GM12878 (cell line): ENCODE measurements at regions not wholly inside any gene's neighbourhood (a gene's known extent, or its start where the extent isn't known, plus 50 kb on each side); places are given as distances from the start of the nearest gene placed in this dataset.

ENCODE experiments used
- ATAC-seq: fragments of 200-7000 bp; cut with Tn5 transposase; 3 replicates; pipeline ENCODE4 v1.9.1; 2020; ENCODE audit warnings: mild to moderate bottlenecking, moderate library complexity
- BruUV-seq: library from RNA; stranded (reverse); fragments of 400-500 nt; replicated peaks from 2 replicates; lab custom pipeline; 2021; lab: Mats Ljungman, UMichigan
- CTCF ChIA-PET: fragments of 300-600 bp; sonication (Branson Sonifier 250); formaldehyde crosslinking; extraction: SDS; loops from one replicate; lab custom pipeline; 2021; ENCODE audit warnings: inconsistent platforms; lab: Yijun Ruan, JAX
- POLR2A ChIA-PET: fragments of 350-600 bp; formaldehyde crosslinking; extraction: SDS; loops from one replicate; lab custom pipeline; 2021; ENCODE audit warnings: inconsistent platforms; lab: Charles Lee
- RAD21 ChIA-PET: fragments of 300-600 bp; sonication (Branson Sonifier 250); formaldehyde crosslinking; loops from one replicate; lab custom pipeline; 2023; ENCODE audit warnings: antibody characterized with exemption; ENCODE audit not compliant: unreplicated experiment; lab: Charles Lee
- SMC1A ChIA-PET: fragments of 300-600 bp; sonication (Branson Sonifier 250); formaldehyde crosslinking; loops from one replicate; lab custom pipeline; 2023; ENCODE audit not compliant: unreplicated experiment, uncharacterized antibody; lab: Charles Lee
- DNase-seq: peaks from one replicate; pipeline ENCODE4 v3.0.0-alpha.2; 2011; ENCODE audit warnings: low read depth, low spot score
- FAIRE-seq: peaks from 3 replicates; lab custom pipeline; 2011; peaks lifted over from hg19 to GRCh38; lab: Jason Lieb, UNC
- H2AFZ ChIP-seq: 2 replicates; pipeline ENCODE4 v1.6.0; 2011; ENCODE audit warnings: low read depth, low read length, control low read depth; ENCODE audit not compliant: control insufficient read depth
- H3K27ac ChIP-seq: 2 replicates; pipeline ENCODE4 v1.5.1; 2011; ENCODE audit warnings: control low read depth; ENCODE audit not compliant: control insufficient read depth, insufficient read depth
- H3K27me3 ChIP-seq, 2 experiments: replicated peaks in 1 of 2; 2 replicates each; pipeline versions ENCODE4 v1.6.0 to v1.6.1; 2011; ENCODE audit warnings: low read length in 1 of 2; ENCODE audit not compliant: control insufficient read depth in 2 of 2, insufficient read depth in 2 of 2
- H3K36me3 ChIP-seq, 2 experiments: 2 replicates each; pipeline ENCODE4 v1.5.1; 2011; ENCODE audit warnings: low read length in 1 of 2; ENCODE audit not compliant: control insufficient read depth in 2 of 2, insufficient read depth in 2 of 2
- H3K4me1 ChIP-seq: 2 replicates; pipeline ENCODE4 v1.6.1; 2011; ENCODE audit warnings: mild to moderate bottlenecking, low read length, moderate library complexity, mixed read lengths; ENCODE audit not compliant: control insufficient read depth, insufficient read depth
- H3K4me2 ChIP-seq: 2 replicates; pipeline ENCODE4 v1.6.0; 2011; ENCODE audit warnings: control low read depth; ENCODE audit not compliant: control insufficient read depth, insufficient read depth
- H3K4me3 ChIP-seq: fragments of 200-600 bp; sonication (generic); 2 replicates; pipeline ENCODE4 v1.5.1; 2016
- H3K79me2 ChIP-seq: 2 replicates; pipeline ENCODE4 v1.6.0; 2011; ENCODE audit warnings: low read length; ENCODE audit not compliant: control insufficient read depth, insufficient read depth
- H3K9ac ChIP-seq: 2 replicates; pipeline ENCODE4 v1.8.0; 2011; ENCODE audit warnings: low read length, control low read depth, mixed read lengths; ENCODE audit not compliant: control insufficient read depth, insufficient read depth
- H3K9me3 ChIP-seq: replicated peaks from 3 replicates; pipeline ENCODE4 v1.5.1; 2011; ENCODE audit warnings: mild to moderate bottlenecking, low read length; ENCODE audit not compliant: control insufficient read depth, insufficient read depth
- H4K20me1 ChIP-seq: 2 replicates; pipeline ENCODE4 v1.6.0; 2011; ENCODE audit not compliant: control insufficient read depth, insufficient read depth
- BACH1 ChIP-seq: fragments of 450-650 bp; IDR thresholded peaks from 2 replicates; pipeline ENCODE4 v1.6.1; 2017; ENCODE audit warnings: mild to moderate bottlenecking, borderline replicate concordance
- IKZF1 ChIP-seq: fragments of 450-650 bp; conservative IDR thresholded peaks from 2 replicates; pipeline ENCODE4 v1.6.1; 2017; ENCODE audit warnings: antibody characterized with exemption, mild to moderate bottlenecking
- IKZF2 ChIP-seq, 2 experiments: fragments of 450-650 bp; IDR thresholded peaks; 2 replicates each; pipeline ENCODE4 v1.6.1; 2017; ENCODE audit warnings: mild to moderate bottlenecking in 2 of 2, moderate library complexity in 2 of 2
- KDM1A ChIP-seq: fragments of 200-600 bp; sonication (generic); IDR thresholded peaks from 2 replicates; pipeline ENCODE4 v1.6.1; 2016; ENCODE audit warnings: borderline replicate concordance
- MTA2 ChIP-seq: fragments of 450-650 bp; IDR thresholded peaks from 2 replicates; pipeline ENCODE4 v1.6.1; 2016; ENCODE audit warnings: low read depth, mild to moderate bottlenecking, moderate library complexity
- MYC ChIP-seq: IDR thresholded peaks from 2 replicates; pipeline ENCODE4 v1.6.1; 2011; ENCODE audit warnings: mild to moderate bottlenecking, low read length, moderate library complexity, inconsistent platforms; ENCODE audit not compliant: insufficient read depth, insufficient replicate concordance, insufficient read length, severe bottlenecking
- NFIC ChIP-seq: IDR thresholded peaks from 2 replicates; pipeline ENCODE4 v1.6.1; 2012; ENCODE audit warnings: low read depth, mild to moderate bottlenecking, inconsistent platforms, low read length, moderate library complexity
- PAX5 ChIP-seq: IDR thresholded peaks from 2 replicates; pipeline ENCODE4 v1.6.1; 2011; ENCODE audit warnings: low read depth, low read length, borderline replicate concordance
- RCOR1 ChIP-seq: conservative IDR thresholded peaks from 2 replicates; pipeline ENCODE4 v1.6.1; 2012; ENCODE audit warnings: low read depth, low read length, improper control_type of control experiment
- SMAD5 ChIP-seq: IDR thresholded peaks from 2 replicates; pipeline ENCODE4 v1.6.1; 2016; ENCODE audit warnings: antibody characterized with exemption, low read depth
- SP1 ChIP-seq: IDR thresholded peaks from one replicate; pipeline ENCODE4 v1.6.1; 2011; ENCODE audit warnings: low read depth, low read length
- TCF7 ChIP-seq: IDR thresholded peaks from 2 replicates; pipeline ENCODE4 v1.6.1; 2014; ENCODE audit warnings: antibody characterized with exemption, borderline replicate concordance
- in situ Hi-C: fragments of 300-500 bp; cut with MboI; formaldehyde crosslinking; loops from 9 replicates; pipeline ENCODE4 v1.14.3; 2018; ENCODE audit warnings: mixed read lengths
- intact Hi-C: fragments of 100-400 bp; cut with micrococcal nuclease; formaldehyde crosslinking; loops from one replicate; pipeline ENCODE4 v1.14.2; 2022; ENCODE audit not compliant: unreplicated experiment
- TF ChIP-seq, protein P1 (sequence below), 3 experiments: IDR thresholded peaks in 2 of 3; conservative IDR thresholded peaks in 1 of 3; 2 replicates each; pipeline ENCODE4 v1.5.1; 2011; ENCODE audit warnings: low read depth in 3 of 3, low read length in 3 of 3, mild to moderate bottlenecking in 3 of 3, control low read depth in 2 of 3, moderate library complexity in 2 of 3, inconsistent platforms in 1 of 3, mixed read lengths in 1 of 3; ENCODE audit not compliant: control insufficient read depth in 2 of 3, insufficient read depth in 1 of 3; ENCODE audit errors: extremely low read depth in 1 of 3
- TF ChIP-seq, protein P2 (sequence below): fragments of 450-650 bp; formaldehyde crosslinking; IDR thresholded peaks from 2 replicates; pipeline ENCODE4 v1.5.0; 2022; ENCODE audit warnings: mild to moderate bottlenecking, missing genetic modification characterization
- TF ChIP-seq, protein P3 (sequence below): fragments of 450-650 bp; IDR thresholded peaks from 2 replicates; pipeline ENCODE4 v1.6.1; 2018; ENCODE audit warnings: mild to moderate bottlenecking, low read depth, moderate library complexity; ENCODE audit not compliant: partially characterized antibody

DNA sequence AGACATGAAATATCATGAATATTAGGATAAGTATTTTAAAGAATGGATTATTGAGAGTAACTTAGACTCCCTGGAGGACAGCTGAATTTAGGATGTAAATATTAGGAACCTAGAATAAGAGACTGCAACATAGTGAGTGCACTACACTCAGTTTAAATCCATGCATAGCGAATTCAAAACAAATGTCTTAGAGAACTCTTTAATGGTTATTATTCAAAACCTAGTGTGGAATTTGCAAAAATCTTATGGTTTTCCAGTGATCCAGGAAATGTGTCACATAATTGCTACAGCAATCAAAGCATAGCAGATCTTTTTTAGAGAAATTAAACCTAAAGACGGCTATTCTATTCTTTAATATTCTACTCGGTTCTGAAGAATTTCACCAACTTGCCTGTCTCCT is 239.0 kb downstream of the TMX3 start (continued):
- TF ChIP-seq BACH1: no peak
- no peak for TF ChIP-seq IKZF1
- TF ChIP-seq, all 136 proteins: peak for 0

DNA sequence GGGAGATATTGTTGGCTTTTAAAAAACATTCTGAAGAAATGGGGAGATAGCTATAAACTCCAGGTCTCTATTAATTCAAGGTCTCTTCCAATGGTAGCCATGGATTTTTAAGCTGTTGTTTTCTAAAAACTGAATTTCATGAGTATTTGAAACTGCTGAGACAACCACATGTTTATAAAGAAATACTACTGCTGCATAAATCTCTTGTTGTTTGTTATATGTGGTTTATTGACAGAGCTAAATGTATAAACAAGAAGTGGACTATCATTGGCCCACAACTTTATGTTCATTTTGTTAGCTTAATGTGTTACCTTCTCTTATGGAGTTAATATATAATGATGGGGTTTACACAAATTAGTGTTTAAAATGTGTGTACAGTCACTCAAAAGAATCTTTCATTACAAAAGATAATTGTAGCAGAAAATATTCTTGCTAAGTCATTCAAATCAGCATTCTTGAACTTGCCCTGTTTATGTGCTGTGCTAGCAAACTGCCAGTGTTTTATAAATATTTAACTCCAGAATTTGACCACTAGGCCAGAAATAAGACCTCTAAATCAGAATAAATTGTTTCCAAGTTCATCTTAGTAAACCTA is 242.1 kb downstream of the TMX3 start:
- CTCF ChIA-PET: no interaction called here
- H2AFZ ChIP-seq: no peak overlapping the region
- no peak overlapping the region for H3K27ac ChIP-seq
- POLR2A ChIA-PET: no interaction called here
- H3K9ac ChIP-seq: no peak overlapping the region
- SMC1A ChIA-PET: interaction anchor here (1.2 kb wide), 1 partner anchor 10 kb away, joined by 3 read pairs; no protein-coding TSS in a partner anchor
- ATAC-seq (no peak), FAIRE-seq (no peak), DNase-seq (no peak)
- no peaks in the 10 kb centered on the region for H3K4me1 ChIP-seq
- no peaks in the 10 kb centered on the region for H4K20me1 ChIP-seq
- in situ Hi-C loops (no loop called here), intact Hi-C loops (no loop called here)
- H3K36me3 ChIP-seq: no peaks in the 10 kb centered on the region
- TF ChIP-seq NFIC (no peak), MYC (no peak), TCF7 (no peak), SMAD5 (no peak), KDM1A (no peak), SP1 (no peak), MTA2 (no peak), IKZF2 (IDR thresholded peaks at IDR 0.05) (no peak), PAX5 (no peak), RCOR1 (no peak)
- TF ChIP-seq, protein P1, sequence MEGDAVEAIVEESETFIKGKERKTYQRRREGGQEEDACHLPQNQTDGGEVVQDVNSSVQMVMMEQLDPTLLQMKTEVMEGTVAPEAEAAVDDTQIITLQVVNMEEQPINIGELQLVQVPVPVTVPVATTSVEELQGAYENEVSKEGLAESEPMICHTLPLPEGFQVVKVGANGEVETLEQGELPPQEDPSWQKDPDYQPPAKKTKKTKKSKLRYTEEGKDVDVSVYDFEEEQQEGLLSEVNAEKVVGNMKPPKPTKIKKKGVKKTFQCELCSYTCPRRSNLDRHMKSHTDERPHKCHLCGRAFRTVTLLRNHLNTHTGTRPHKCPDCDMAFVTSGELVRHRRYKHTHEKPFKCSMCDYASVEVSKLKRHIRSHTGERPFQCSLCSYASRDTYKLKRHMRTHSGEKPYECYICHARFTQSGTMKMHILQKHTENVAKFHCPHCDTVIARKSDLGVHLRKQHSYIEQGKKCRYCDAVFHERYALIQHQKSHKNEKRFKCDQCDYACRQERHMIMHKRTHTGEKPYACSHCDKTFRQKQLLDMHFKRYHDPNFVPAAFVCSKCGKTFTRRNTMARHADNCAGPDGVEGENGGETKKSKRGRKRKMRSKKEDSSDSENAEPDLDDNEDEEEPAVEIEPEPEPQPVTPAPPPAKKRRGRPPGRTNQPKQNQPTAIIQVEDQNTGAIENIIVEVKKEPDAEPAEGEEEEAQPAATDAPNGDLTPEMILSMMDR (IDR thresholded peaks at IDR 0.05 in 2 of 3, conservative IDR thresholded peaks at IDR 0.05 in 1 of 3; ENCODE audit: control insufficient read depth in 2 of 3, extremely low read depth in 1 of 3, insufficient read depth in 1 of 3, low read depth in 3 of 3, low read length in 3 of 3): no peak
- TF ChIP-seq, protein P2, sequence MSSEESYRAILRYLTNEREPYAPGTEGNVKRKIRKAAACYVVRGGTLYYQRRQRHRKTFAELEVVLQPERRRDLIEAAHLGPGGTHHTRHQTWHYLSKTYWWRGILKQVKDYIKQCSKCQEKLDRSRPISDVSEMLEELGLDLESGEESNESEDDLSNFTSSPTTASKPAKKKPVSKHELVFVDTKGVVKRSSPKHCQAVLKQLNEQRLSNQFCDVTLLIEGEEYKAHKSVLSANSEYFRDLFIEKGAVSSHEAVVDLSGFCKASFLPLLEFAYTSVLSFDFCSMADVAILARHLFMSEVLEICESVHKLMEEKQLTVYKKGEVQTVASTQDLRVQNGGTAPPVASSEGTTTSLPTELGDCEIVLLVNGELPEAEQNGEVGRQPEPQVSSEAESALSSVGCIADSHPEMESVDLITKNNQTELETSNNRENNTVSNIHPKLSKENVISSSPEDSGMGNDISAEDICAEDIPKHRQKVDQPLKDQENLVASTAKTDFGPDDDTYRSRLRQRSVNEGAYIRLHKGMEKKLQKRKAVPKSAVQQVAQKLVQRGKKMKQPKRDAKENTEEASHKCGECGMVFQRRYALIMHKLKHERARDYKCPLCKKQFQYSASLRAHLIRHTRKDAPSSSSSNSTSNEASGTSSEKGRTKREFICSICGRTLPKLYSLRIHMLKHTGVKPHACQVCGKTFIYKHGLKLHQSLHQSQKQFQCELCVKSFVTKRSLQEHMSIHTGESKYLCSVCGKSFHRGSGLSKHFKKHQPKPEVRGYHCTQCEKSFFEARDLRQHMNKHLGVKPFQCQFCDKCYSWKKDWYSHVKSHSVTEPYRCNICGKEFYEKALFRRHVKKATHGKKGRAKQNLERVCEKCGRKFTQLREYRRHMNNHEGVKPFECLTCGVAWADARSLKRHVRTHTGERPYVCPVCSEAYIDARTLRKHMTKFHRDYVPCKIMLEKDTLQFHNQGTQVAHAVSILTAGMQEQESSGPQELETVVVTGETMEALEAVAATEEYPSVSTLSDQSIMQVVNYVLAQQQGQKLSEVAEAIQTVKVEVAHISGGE (CRISPR knock-in tag): no peak
- TF ChIP-seq, protein P3, sequence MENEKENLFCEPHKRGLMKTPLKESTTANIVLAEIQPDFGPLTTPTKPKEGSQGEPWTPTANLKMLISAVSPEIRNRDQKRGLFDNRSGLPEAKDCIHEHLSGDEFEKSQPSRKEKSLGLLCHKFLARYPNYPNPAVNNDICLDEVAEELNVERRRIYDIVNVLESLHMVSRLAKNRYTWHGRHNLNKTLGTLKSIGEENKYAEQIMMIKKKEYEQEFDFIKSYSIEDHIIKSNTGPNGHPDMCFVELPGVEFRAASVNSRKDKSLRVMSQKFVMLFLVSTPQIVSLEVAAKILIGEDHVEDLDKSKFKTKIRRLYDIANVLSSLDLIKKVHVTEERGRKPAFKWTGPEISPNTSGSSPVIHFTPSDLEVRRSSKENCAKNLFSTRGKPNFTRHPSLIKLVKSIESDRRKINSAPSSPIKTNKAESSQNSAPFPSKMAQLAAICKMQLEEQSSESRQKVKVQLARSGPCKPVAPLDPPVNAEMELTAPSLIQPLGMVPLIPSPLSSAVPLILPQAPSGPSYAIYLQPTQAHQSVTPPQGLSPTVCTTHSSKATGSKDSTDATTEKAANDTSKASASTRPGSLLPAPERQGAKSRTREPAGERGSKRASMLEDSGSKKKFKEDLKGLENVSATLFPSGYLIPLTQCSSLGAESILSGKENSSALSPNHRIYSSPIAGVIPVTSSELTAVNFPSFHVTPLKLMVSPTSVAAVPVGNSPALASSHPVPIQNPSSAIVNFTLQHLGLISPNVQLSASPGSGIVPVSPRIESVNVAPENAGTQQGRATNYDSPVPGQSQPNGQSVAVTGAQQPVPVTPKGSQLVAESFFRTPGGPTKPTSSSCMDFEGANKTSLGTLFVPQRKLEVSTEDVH: no peak
- no TSS peak for BruUV-seq
- no peak overlapping the region for H3K4me2 ChIP-seq
- no peaks in the 10 kb centered on the region for H3K27me3 ChIP-seq
- H3K79me2 ChIP-seq: no peaks in the 10 kb centered on the region
- H3K4me3 ChIP-seq: no peak overlapping the region
- RAD21 ChIA-PET: no interaction called here
- H3K9me3 ChIP-seq: no peaks in the 10 kb centered on the region
